DMS 273 (cell line): ENCODE measurements at regions not wholly inside any gene's neighbourhood (a gene's known extent, or its start where the extent isn't known, plus 50 kb on each side); places are given as distances from the start of the nearest gene placed in this dataset.

Source experiments
- DNase-seq: peaks from one replicate; lab custom pipeline; 2025; ENCODE audit not compliant: unreplicated experiment; lab: John Stamatoyannopoulos, UW

DNA sequence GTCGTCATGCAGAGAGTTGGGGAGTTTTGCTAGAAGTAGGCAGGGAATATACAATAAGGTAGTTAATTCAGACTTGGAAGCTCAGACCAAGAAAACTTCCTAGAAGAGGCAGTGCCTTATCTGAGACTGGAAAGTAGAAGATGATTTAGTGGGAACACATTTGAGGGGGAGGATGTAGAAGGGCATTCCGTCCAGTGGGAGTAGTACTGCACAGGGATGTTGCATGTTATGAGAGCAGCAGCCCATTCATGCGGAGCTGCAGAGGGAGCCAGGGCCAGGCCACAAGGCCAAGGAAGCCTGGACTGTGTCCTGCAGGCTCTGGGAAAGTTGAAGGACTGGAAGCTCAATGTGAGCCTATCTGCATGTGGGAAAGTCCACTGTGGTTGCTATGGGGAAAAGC, 344.5 kb upstream of the EEF2KMT start:
- DNase-seq: no peak

DNA sequence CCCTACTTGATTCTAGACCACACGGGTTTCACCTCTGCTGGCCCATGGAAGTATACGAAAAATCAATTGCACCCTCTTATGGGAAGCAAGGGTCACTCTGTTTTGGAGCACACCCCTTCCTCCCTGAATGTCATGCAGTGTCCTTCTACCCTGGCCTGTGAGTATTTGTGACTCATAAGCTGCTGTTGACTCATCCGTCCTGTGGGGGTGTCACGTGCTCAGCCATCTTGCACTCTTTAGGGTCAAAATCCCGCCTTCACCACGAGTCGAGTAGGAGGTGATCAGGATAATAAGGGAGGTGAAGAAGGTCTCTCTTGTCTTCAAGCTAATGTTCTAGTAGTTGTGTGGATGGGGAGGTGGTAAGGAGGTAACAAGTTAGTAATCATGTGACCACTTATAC, 341.0 kb upstream of the EEF2KMT start:
- no peak for DNase-seq

DNA sequence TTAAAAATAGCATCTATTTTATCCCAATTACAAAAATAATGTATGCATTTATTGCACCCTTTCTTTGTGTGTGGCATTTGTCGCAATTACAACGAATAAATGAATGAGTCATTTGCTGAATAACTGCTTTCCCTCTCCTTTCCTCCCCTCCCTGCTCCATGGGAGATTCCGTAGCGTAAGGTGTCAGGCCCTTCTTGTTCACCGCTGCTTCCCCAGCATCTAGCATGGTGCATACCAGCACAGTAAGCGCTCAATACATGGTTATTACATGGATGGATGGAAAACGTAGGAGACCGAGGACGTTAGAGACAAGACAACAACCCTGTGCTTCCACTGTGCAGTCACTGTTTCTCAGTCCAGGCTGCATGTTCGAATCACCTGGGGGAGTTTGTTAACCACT, 336.0 kb upstream of the EEF2KMT start:
- no peak for DNase-seq

DNA sequence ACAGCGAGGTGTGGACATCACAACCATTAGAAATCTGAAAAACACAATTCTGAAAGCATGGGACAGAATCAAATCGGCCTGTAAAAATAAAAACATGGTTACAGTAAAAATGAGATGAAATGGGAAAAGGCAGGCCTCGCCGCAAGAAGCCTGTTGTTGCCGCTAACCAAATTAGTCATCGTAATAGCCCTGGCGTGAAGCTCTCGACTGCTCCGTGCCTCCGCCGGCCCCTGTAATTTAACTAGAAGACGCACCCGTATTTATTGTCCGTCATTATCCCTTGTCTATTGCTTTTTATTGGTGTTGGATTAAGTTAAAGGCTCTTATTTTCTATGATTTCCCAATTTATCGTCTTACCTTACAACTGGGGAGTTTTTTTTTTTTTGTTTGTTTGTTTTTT, 334.6 kb upstream of the EEF2KMT start:
- DNase-seq: no peak

DNA sequence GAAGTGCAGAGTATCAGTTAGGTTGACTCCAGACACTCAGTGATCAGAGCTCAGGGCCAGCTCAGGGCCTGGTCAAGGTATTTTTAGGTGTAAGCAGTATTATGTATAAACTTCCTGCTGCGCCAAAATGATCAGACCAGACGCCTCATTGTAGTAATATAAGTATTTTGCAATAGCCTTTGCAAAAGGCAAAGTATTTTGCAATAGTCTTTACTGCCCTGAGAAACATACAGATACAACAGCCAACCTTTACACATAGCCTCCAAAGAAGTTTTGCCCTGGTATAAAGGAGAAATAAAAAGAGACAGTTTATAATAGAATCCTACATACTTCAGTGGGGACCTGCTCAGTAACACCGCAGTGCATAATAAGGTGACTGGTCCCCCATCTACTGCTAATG, 333.0 kb upstream of the EEF2KMT start:
- no peak for DNase-seq

DNA sequence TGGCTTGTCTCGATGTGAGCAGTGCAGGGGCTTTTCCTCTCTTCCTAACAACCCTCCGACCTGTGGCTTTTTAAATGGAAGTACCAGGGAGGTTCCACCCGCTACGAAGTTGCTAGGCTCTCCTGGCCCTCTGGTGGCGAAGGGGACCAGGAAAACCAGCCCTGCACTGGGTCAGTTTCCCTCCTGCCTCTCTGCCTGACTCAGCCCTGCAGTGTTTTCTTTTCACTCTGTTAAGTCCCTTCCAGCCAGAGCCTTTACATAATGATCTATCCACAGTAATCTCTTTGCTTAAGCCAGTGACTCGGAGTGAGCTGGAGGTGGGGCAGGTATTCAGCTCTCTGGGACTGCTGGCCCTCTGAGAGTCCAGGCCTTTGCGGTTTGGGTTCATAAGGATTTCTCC, 331.3 kb upstream of the EEF2KMT start:
- no peak for DNase-seq

DNA sequence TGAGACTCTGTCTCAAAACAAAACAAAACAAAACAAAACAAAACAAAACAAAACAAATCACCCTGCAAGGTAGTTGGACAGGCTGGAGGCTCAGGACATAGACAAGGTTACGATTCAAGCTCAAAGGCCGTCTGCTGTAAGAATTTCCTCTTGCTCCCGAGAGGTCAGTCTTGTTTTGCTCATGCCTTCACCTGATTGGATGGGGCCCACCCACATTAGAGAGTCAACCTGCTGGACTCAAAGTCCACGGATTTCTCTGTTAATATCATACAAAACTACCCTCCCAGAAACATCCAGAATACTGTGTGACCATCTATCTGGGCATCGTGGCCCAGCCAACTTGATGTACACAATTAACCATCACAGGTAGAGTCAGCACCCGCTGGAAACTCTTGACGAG, 330.0 kb upstream of the EEF2KMT start:
- no peak for DNase-seq

DNA sequence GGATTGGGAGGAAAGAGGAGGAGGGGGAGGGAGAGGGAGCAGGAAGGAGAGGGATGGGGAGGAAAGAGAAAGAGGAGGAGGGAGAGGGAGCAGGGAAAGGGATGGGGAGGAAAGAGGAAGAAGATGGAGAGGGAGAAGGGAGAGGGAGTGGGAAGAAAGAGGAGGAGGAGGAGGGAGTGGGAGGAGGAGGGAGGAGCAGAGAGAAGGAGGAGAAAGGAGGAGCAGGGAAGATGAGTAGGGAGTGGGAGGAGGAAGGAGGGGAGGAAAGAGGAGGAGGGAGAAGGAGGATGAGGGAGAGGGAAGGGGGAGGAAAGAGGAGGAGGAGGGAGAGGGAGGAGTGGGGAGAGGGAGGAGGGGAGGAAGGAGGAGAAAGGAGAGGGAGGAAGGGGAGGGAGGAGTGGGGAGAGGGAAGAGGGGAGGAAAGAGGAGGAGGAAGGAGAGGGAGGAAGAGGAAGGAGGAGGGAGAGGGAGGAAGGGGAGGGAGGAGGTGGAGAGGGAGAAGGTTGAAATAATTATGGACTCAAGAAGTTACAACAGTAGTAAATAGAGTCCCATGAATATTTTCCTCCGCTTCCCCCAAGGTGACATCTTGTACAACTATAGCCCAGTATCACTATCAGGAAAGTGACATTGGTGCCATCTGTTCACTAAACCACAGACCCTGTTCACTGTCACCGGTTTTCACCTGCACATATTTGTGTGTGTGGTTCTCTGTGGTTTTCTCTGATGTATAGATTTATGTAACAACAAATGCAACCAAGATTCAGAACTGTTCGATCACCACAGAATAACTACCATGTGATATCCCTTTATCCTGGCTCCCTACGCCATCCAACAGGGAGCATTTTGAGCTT, 325.3 kb upstream of the EEF2KMT start:
- DNase-seq: no peak

DNA sequence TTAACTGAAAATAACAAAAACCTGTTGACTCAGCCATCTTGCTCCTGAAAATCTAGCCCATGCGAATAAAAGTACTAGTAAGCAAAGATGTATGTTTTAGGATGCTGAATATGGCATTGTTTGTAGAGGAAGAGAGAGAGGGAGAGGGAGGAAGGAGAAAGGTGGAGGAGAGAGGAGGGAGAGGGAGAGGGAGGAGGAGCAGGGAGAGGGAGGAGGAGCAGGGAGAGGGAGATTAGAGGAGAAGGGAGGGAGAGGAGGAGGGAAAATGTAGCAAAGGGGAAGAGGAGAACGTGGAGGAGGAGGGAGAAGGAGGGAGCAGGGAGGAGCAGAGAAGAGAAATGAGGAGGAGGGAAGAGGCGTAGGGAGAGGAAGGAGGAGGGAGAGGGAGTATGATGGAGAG, 324.5 kb upstream of the EEF2KMT start:
- DNase-seq: no peak

DNA sequence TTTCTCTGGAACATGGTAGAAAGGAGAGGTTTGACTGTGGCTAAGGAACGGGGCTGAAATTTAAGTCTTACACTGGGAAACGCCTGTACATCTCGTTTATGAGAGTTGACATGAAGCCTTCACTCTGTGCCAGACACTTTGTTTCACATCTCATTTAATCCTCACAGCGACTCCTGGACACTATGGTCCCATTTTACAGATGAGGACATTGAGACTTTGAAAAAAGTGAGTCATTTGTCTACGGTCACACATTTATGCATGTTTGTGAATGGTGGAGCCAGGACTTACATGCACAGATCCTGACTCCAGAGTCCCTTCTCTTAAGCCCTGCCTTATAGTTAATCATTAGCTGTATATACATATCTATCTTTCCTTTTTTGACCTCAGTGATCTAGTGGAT, 318.4 kb upstream of the EEF2KMT start:
- DNase-seq: no peak

DNA sequence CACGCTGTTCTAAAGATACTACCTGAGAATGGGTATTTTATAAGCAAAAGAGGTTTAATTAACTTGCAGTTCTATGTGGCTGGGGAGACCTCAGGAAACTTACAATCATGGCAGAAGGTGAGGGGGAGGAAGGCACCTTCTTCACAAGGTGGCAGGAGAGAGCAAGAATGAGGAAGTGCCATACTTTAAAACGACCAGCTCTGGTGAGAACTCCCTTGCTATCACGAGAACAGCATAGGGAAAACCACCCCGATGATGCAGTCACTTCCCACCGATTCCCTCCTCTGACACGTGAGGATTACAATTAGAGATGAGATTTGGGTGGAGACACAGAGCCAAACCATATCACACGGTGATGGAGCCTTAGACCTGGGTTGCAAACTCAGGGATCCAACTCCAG, 317.5 kb upstream of the EEF2KMT start:
- DNase-seq: no peak

DNA sequence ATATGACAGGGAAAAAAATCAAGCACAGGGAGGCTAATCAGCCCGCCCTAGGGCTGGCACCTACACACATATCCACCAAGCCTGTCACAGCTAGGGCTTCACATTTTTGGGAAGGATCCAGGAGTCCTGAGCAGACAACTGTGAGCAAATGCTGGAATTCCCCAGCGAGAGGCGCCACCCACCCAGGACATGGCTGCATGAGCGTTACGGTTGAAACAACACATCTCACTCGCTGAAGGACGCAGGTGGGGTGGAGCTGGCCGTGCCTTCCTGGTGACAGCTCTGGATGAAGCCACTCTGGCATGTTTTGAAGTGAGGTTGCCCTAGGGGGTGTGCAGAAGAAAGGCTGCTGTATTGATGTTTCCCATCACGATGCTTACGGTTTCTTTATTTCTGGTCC, 315.1 kb upstream of the EEF2KMT start:
- DNase-seq: no peak

DNA sequence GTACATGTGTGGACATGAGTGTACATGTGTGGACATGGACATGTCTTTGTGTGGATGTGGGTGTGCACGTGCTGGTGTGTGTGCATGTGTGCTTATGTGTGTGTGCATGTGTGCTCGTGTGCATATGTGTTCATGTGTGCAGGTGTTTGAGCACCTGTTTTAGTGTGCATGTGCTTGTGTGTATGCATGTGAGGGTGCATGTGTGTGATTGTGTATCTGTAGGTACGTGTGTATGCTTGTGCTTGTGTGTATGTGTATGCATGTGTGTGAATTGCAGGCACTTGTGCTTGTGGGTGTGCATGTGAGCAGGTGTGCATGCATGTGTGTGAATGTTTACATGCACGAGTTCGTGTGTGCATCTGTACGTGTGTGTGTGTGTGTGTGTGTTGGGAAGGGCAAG, 300.6 kb upstream of the EEF2KMT start:
- no peak for DNase-seq

DNA sequence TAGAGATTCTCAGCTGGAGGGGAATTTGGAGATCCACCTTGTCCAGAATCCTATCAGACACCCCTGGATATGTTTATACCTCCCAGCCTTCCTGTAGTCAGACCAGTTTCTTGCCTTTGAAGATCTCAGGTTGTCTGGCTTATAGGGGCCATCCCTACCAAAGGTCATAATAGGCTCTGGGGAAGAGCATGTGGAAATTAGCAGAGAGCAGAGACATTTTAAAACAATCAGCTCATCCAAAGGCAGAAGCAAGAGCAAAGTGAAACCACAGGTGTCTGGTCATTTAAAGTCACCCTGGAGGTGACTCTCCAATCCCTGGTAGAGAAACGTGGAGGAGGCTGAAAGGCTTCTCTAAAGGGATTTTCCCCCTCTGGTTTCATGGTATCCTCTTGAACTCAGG, 299.3 kb upstream of the EEF2KMT start:
- no peak for DNase-seq

DNA sequence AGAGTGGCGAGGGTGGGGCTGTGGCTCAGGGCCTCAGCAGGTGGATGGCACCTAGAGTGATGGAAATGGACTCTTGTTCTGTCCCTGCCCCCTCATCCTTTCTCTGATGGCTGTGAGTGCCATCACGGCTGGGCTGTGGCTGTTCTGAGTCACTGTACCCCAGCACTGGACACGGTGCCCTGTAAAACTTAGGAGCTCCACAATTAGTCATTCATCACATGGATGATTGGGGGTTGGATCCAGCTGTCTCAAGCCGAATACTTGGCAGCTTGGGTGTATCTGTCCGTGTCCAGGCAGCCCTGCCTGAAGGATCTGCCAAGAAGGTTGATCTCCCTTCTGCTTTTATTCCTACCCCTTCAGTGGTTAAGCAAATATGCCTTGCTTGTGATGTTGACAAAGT, 295.5 kb upstream of the EEF2KMT start:
- no peak for DNase-seq

DNA sequence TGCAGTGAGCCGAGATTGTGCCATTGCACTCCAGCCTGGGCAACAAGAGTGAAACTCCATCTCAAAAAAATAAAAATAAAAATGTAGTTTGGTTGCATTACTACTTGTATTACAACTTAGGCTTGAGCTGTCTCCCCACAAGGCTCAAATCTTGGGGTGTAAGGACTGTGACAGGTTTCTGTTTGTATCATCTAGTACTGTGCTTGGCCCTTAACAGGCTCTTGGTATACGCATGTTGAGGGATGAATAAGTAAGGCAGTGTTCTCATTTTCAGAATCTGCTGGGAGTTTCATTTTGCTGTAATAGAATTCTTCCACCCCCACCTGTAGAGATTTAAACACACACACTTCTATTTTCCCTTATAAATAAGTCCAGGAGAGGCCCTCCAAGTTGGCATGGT, 289.4 kb upstream of the EEF2KMT start:
- DNase-seq: no peak

DNA sequence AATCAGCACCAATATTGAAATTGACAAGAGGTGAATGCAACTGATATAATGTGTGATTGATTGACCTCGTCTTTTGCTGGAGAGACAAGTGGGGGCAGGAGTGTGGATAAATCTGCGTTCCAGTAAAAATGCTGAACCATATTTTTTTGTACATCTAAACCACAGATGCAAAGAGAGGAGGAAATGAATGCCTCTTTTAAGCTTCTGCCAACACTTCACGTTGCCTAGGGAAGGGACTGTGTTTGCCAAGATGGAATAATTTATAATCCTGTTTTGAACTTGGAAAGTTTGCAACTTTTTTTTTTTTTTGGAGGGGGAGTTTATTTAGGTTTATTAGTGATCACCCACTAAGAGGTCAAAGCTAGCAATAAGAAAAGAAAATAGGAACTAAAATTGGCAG, 288.2 kb upstream of the EEF2KMT start:
- no peak for DNase-seq

DNA sequence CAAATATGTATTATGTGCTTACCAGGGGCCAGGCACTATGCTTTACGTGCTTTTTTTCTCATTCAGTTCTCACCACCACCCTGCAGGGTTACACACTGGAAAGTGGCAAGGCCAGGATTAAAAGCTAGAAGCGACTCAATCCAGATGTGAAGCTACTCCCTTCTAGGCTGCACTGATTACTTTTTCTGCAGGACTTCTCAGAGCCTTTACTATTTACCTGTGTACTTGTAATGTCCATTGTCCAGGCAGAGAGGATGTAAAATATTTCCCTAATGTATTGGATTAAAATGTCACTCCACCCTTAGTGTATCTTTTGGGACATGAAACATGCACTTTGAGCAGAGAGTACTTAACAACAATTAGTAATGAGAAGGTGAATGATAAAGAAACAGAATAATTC, 287.5 kb upstream of the EEF2KMT start:
- no peak for DNase-seq

DNA sequence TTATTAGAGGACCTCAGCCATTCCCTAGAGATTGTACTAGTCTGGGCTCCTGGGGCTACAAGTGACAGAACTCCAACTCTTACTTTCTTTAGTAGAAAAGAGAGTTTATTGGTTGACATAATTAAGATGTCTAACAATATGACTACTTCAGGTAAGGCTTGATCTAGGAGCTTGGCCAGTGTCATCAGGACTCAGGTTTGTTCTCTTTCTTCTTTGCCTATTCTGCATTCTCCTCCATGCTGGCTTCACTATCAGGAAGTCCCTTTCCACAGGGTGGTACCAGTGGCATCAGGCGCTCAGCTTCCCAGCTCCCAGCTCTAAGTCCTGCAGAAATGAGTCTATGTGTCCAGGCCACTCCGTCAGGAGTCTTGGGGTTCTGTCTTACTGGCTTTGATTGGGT, 286.1 kb upstream of the EEF2KMT start:
- no peak for DNase-seq

DNA sequence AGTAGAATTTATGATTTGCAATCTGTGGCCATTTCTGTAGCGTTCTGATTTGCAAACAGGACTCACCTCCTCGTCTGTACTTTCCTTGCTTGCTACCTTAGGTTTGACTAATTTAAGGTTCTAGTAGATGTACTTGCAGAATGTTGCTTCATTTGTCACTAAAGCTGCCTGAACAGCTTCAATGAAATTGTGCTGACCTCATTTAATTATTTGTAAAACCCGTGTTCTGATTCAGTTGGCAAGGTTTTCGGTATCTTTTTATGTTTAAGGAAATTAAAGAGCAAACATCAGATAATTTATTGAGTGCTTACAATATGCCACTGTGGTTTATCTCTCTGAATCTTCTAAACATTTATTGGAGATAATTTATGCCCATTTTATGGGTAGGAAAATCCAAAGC, 284.9 kb upstream of the EEF2KMT start:
- no peak for DNase-seq

DNA sequence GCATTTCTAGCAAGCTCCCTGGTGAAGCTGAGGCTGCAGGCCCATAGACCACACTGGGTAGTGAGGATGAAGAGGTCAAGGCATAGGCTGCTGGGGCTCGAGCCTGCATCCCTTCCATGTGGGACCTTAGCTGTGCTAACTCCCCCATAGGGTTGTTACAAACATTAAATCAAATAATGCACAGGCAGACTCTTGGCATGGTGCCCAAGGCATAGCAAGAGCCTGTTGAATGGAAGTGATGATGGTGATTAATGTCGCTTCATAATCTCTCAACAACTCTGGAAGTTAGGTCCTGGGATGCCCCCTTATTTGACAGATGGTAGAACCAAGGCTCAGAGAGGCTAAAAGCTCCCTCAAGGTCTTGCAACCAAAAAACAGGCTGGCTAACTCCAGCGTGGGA, 283.9 kb upstream of the EEF2KMT start:
- DNase-seq: no peak

DNA sequence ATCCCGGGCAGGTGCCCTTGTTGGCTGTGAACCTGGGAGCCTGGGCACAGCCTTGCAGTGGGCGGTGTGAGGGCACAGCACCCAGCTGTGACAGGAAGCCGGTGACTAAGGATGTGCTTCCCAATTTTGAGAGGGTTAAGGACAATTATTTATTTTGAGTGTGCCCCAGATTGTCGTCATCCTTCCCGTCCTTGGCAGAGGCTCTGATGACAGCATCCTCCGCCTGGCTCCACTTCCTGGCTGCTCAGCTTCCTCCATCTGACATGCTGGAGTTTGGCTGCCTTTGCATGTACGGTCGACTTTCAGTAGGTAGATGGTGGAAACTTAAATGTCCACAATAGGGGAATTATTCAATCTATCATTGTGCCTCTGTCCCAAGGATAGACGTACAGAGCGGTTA, 282.4 kb upstream of the EEF2KMT start:
- DNase-seq: no peak

DNA sequence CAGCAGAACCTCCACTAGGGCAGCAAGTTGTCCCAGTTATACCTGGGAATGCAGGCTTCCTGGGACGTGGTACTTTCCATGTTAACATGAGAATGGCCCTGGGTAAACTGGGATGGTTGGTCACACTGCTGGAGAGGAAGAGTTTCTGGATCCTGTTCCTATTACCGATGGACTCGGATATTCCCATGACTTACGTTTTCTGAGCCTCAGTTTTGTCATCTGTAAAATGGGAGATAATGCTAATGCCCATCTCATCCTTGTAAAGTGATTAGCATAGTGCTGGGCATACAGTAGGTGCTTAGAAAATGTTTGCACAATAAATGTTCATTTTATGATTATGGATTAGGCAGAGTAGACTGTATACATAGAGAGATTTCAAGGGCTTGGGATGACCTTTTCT, 280.9 kb upstream of the EEF2KMT start:
- no peak for DNase-seq
